Activated CD8-positive, alpha-beta memory T cell treated with anti-CD3 and anti-CD28 coated beads, Interleukin-2, amount 10 ng/mL, durations not matched to agents 7 days and 5 days (primary cell): ENCODE measurements at regions not wholly inside any gene's neighbourhood (a gene's known extent, or its start where the extent isn't known, plus 50 kb on each side); places are given as distances from the start of the nearest gene placed in this dataset.
"Not testable (repeated sequence)": the region's sequence is repeated elsewhere in the genome, so short reads cannot be mapped to it uniquely, and the experiment has no call there.

Experiments
- ATAC-seq: fragments of 150-1000 bp; cut with Tn5 transposase; one replicate; pipeline ENCODE4 v1.10.0; 2021; ENCODE audit warnings: moderate library complexity
- CTCF ChIA-PET: fragments of 350-600 bp; sonication (Branson Sonifier 250); formaldehyde crosslinking; loops from one replicate; lab custom pipeline; 2021; ENCODE audit warnings: antibody characterized with exemption; lab: Charles Lee
- DNase-seq: peaks from one replicate; pipeline ENCODE4 v3.0.0-alpha.2; 2020
- H3K27ac Mint-ChIP-seq: one replicate; pipeline ENCODE4 v1.8.0; 2021; ENCODE audit warnings: mild to moderate bottlenecking, mixed read lengths
- H3K27me3 Mint-ChIP-seq: one replicate; pipeline ENCODE4 v1.8.0; 2021; ENCODE audit warnings: mixed read lengths
- H3K36me3 Mint-ChIP-seq: one replicate; pipeline ENCODE4 v1.8.0; 2021; ENCODE audit warnings: mild to moderate bottlenecking, mixed read lengths
- H3K4me1 Mint-ChIP-seq: one replicate; pipeline ENCODE4 v1.8.0; 2021; ENCODE audit warnings: mixed read lengths
- H3K4me3 Mint-ChIP-seq: one replicate; pipeline ENCODE4 v1.8.0; 2021; ENCODE audit warnings: mild to moderate bottlenecking, moderate library complexity, mixed read lengths
- H3K9me3 Mint-ChIP-seq: one replicate; pipeline ENCODE4 v1.8.0; 2022; ENCODE audit warnings: low read depth, mixed read lengths

- ATAC-seq, H3K4me3 Mint-ChIP-seq, H3K36me3 Mint-ChIP-seq, H3K27ac Mint-ChIP-seq, H3K27me3 Mint-ChIP-seq, CTCF ChIA-PET, H3K4me1 Mint-ChIP-seq, H3K9me3 Mint-ChIP-seq: not testable (repeated sequence)
- DNase-seq: peak; percentile 38
Observed at GRCh38 chr5:71230839-71231505, 163.5 kb upstream of the GTF2H2 start.
